ENCODE measurements at regions not wholly inside any gene's neighbourhood (a gene's known extent, or its start where the extent isn't known, plus 50 kb on each side); places are given as distances from the start of the nearest gene placed in this dataset.
"Not testable (repeated sequence)": the region's sequence is repeated elsewhere in the genome, so short reads cannot be mapped to it uniquely, and the experiment has no call there.

DNA sequence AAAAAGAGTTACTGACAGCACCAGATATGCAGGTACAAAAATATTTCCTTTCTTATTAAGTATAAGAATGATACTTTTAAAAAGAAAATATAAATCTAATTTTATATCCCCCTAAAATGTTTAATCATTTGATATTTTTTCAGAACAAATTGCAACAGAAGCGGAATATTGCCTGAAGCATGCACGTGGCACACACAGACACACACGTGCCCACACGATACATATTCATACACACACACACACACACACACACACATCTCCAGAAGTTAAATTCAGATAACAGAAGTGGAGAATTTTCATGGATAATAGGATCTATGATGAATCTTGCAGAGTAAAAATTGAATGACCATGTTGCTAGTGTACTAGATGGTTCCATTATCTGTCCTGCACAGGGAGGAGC is 445.2 kb downstream of the GPAT3 start:
- DNase-seq = no peak

- DNase-seq = no peak
These were observed 443.9 kb downstream of the GPAT3 start for GRCh38 chr4:83979773-83980172.

DNA sequence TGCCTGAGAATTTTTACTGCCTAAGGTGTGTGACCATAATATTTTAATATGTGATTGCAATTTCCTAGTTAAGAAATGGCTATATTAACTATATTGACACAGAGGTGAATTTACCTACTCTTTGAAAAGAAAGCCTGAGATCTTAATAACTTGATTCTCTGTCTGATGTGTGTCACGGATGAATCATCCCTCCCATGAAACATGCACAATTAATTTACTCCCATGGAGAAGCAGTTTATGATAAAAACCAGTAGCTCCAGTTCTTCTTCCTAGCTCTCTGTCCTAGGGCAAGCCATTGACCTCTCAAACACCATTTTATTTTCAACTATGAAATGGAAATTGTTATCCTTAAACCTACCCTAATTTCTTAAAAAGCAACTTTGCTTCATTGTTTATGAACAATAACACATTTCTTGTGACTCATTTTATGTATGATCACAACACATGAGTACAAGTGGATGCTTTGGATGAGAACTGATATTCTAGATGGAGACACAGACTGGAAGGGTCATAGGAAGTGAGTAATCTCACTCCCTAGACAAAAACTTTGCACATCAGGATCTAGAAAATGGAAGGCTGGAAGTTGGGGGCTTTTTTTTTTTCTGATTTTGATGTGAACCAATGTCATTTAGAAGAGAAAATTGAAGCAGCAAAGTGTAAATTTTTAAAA is 438.3 kb downstream of the GPAT3 start:
- DNase-seq = no peak

DNA sequence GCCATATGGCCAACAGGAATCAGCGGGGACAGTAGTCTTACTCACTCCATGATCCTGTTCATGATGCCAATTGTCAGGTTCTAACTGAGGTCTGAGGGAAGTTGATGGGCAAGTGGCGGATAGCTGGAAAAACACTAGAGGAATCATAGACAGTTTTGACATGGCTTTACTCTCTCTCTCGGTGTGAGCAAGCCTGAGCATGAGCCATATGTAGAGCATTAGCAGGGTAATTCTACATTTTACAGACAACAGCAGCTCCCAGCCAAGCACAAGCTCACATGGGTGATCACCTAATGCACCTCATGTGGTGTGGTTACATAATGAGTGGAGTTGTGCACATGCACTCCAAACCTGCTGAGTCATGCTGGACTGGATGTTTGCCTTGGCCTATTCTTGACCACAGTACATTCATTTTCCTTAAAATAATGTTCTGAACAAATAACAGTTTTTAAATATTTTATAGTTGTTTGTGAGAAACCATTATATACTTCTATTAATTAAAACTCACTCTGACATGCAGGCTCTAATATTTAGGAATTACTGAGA is 429.2 kb downstream of the GPAT3 start:
- DNase-seq = no peak

DNA sequence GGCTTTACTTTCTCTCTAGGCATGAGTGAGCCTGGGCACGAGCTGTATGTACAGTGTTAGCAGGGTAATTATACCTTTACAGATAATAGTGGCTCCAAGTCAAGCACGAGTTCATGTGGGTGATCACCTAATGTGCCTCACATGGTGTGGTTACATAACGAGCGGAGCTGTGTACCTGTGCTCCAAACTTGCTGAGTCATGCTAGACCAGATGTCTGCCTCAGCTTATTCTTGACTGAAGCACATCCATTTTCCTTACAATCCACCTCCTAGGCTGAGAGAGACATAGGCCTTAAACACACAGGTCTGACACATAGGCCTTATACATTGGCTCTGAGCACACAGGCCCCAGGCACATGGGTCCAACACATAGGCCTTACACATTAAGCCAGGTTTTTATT is 426.6 kb downstream of the GPAT3 start:
- no peak for DNase-seq

GRCh38 chr4:83961575-83961974 is 425.7 kb downstream of the GPAT3 start:
- no peak for DNase-seq

DNA sequence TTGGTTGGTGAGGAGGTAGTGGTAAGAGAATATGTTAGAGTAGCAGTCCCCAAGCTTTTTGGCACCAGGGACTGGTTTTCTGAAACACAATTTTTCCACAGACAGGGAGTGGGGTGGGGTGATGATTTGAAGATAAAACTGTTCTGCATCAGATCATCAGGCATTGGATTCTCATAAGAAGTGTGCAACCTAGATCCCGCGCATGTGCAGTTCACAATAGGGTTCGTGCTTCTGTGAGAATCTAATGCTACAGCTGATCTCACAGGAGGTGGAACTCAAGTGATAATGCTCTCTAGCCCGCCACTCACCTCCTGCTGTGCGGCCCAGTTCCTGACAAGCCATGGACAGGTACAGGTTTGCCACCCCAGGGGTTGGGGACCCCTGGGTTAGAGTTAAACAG is 423.3 kb downstream of the GPAT3 start:
- DNase-seq = no peak

DNA sequence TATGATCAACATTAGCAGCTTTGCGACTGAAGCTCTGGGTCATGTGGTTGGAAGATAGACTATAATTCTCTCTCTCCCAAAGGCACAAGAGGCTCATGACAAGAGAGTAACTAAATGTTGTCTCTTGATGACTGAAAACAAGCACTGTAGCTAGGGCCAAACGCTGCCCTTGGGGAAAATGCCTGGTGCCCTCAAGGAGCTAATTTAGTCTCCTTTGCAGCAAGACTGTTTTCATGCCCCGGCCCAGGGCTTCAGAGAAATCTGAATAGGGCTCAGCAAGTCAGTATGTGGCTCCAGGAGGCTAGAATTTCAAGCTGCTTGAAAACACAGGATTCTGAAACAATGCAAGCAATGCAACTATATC is 411.9 kb downstream of the GPAT3 start:
- no peak for DNase-seq

DNA sequence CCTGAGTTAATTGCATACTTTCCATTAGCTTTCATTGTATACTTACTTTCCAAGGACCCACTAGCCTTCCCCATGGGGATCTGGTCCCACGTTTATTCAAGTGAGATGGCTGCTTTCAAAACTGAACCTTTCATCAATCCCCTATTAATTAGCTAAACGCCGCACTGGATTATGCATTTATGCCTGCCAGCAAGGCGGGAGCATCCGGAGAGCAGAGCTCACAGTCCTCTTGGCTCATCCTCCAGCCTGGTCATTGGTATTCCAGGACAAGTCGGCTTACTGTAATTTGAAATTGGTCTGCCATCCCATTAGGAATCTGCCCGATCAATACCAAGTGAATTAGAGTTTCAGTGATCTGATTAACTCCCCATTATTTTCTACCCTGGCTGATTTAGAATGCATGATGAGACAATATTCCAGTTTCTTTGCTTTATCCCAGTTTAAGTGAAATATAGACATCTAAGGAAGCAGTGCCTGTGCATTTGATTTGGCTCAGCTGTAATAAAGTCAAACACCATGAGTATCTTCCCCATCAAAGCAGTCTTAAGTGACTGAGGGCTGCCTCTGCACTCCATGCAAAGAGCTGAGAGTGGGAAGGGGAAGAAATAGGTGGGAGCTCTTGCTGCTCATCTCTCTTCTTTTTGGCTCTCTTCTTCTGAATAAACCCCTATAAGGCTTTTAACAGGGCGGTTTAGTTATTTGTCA is 411.4 kb downstream of the GPAT3 start:
- no peak for DNase-seq

GRCh38 chr4:83943691-83944090 is 407.8 kb downstream of the GPAT3 start:
- not testable (repeated sequence) for DNase-seq

GRCh38 chr4:83932750-83933391 is 397.0 kb downstream of the GPAT3 start:
- no peak for DNase-seq

- no peak for DNase-seq
These were observed 395.9 kb downstream of the GPAT3 start for GRCh38 chr4:83931659-83932438.

- peak; percentile 22 for DNase-seq
These were observed 393.6 kb downstream of the GPAT3 start for GRCh38 chr4:83929550-83929949.

DNA sequence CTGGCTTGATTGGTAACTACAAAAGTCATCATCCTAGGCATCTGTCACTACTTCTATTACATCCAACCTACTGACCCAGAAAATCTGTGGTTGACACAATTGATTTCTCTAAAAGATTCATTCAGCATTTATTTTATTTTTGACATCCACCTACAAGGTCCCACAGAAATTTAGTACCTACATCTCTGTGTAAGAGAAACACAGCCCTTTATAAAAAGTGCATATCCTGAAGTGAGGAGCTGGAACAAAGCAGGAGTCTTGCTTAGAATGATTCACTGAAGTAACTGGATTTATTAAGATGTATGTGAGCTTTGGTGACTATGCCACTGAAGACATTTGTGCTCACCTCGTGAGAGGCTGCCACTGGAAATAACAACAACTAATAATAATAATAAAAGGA is 391.0 kb downstream of the GPAT3 start:
- no peak for DNase-seq

DNA sequence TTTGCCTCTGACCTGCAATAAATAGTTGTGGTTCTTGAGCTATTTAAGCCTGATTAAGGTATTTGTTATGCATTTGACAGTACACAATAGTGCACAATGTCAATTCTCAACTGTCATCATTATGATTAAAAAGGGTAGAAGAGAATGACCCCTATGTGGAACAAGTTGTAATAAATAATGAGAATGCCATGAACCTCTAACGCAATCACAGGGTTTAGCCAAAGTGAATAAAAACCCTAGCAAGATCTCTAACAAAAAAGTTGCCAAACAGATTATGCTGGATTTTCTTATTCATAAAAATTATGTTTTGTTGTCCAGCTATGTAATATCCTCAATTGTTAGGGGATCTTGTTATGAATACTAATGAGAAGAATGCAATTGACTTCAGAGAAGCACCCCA is 387.4 kb downstream of the GPAT3 start:
- no peak for DNase-seq

DNA sequence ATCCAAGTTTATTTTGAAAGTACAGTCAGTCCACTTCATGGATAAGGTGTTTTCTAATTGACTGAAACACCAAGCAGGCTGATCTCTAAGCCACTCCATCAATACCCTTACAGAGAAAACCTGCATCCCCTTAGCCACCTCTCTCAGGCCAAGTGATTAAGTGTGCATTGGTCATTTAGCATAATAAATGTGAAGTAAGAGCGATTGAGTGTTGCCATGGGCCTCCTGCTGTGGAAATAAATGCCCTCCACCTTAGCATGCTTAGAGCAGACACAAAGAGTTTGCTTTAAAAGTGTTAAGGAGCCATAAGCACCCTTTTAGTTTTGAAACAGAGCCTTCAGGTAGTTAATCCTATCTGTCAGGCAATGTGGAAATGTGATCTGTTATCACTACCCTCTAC is 386.5 kb downstream of the GPAT3 start:
- DNase-seq = no peak

- DNase-seq = no peak
These were observed 385.2 kb downstream of the GPAT3 start for GRCh38 chr4:83921124-83921523.

DNA sequence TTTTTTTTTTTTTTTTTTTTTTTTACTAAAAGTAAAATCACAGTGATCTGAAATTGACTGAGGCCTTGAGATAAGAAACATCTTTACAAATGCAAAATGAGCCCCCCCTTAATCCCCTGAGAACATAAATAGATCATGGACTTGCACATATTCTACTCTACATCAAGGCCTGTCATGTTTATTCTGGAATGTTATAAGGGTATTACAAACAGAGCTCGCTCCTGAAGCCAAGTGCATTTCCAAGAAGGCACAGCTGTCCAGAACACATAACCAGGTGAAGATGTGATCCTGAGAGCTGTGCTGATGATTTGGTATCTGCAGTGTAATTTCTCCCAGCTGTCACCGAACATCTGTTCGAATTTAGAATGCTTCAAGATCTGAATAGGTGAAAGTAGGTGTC is 384.5 kb downstream of the GPAT3 start:
- DNase-seq = no peak

GRCh38 chr4:83917572-83917971 is 381.7 kb downstream of the GPAT3 start:
- DNase-seq = no peak

DNA sequence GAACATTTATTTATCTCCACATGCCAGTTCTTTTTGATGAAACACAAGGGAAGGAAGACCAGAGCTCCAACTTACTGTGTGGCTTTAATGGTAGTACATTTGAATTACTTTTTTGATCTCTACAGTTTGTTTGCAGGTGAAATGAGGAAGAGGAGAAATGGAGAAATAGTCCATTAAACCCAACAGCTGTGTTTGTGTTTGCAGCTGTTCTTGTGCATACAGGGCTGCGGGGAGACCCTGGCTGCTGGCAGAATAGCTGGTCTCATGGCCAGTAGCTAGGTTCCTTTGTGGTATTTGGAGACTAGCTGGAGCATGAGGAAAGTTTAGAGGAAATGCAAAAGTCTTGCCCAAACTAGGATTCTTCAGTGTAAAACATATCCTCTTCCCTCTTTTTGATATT is 374.8 kb downstream of the GPAT3 start:
- DNase-seq = no peak

DNA sequence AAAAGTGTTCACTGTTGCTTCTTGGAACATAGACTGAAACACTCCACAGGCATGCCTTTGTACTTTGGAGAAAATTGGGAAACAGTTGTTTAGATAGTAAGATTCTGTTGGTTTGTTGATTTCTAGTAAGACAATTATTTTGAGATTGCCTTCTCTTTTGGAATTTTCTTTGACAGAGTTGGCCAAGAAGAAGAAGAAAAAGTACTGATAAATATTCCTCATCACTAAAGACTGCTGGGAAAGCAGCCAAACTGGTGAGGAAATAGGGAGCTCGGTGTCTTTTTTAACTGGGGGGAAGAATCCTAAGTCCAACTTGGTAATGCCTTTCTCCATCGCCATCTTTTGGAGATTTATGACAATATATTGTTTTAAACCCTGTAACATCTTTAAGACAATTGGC is 370.7 kb downstream of the GPAT3 start:
- no peak for DNase-seq

DNA sequence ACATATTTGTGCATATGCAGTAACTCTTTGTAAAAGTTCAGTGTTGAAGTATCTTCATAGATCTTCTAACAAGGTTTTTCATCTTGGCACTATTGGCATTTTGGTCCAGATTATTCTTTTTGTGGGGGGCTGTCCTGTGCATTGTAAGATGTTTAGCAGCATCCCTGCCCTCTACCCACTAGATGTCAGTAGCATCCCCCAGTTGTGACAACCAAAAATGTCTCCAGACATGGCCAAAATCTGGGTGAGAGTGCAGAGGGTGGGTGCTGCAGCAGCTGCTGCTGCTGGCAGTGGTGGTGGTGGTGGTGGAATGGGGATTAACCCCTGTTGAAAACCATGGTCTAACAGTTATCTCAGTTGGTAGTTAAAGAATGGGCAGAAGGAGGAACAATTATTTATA is 370.0 kb downstream of the GPAT3 start:
- no peak for DNase-seq

DNA sequence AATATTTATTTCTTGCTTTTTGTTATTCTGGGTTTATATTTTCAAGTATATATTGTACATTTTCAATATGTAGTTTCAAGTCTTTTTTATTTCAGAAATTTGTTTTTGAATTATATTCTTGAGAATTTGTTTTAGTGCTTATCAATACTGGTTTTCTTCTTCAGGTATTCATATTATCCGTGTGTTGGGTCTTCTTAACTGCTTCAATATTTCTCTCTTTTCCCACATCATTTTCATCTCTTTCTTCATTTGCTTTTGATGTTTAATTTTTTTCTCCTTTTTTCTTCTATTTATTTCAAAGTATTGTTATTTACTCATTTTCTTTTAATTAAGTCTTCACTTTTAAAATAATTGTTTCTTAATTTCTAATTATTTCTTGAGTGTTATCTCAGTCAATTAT is 367.8 kb downstream of the GPAT3 start:
- not testable (repeated sequence) for DNase-seq

Data from NCI-H774 (cell line).